Upper lobe of left lung (tissue), 6 donors: ENCODE measurements at regions not wholly inside any gene's neighbourhood (a gene's known extent, or its start where the extent isn't known, plus 50 kb on each side); places are given as distances from the start of the nearest gene placed in this dataset.

Experiments
- ATAC-seq, 2 donors: fragments of 200-7000 bp; cut with Tn5 transposase; one replicate each; pipeline ENCODE4 v1.9.1; 2022; ENCODE audit warnings: mild to moderate bottlenecking in 2 of 2, moderate library complexity in 2 of 2; ENCODE audit not compliant: low FRiP score in 2 of 2
- DNase-seq, 2 donors: peaks; one replicate each; pipeline ENCODE4 v3.0.0-alpha.2; 2019 to 2020
- H3K27ac ChIP-seq, 4 donors: fragments of 200-600 bp; sonication (generic); one replicate each; pipeline ENCODE4 v1.5.1; 2016 to 2019
- H3K27me3 ChIP-seq, 4 donors: fragments of 200-600 bp; sonication (generic); one replicate each; pipeline ENCODE4 v1.5.1; 2017 to 2019
- H3K36me3 ChIP-seq, 4 donors: fragments of 200-600 bp; sonication (generic); one replicate each; pipeline ENCODE4 v1.5.1; 2016 to 2019
- H3K4me1 ChIP-seq, 4 donors: fragments of 200-600 bp; sonication (generic); one replicate each; pipeline ENCODE4 v1.5.1; 2018 to 2019
- H3K4me3 ChIP-seq, 4 donors: fragments of 200-600 bp; sonication (generic); one replicate each; pipeline ENCODE4 v1.5.1; 2017 to 2019; ENCODE audit warnings: mild to moderate bottlenecking in 2 of 4, moderate library complexity in 1 of 4
- H3K9me3 ChIP-seq, 4 donors: fragments of 200-600 bp; sonication (generic); one replicate each; pipeline ENCODE4 v1.5.1; 2018 to 2019
- CTCF ChIP-seq, 6 experiments: fragments of 450-650 bp in 4 of 6; fragments of 200-600 bp in 2 of 6; sonication (generic) in 2 of 6; IDR thresholded peaks; one replicate each; pipeline ENCODE4 v1.5.1; 2016 to 2019; ENCODE audit warnings: antibody characterized with exemption in 6 of 6
- EP300 ChIP-seq, 4 donors: sonication (generic); formaldehyde crosslinking; IDR thresholded peaks; one replicate each; pipeline ENCODE4 v1.5.1; 2017; ENCODE audit warnings: antibody characterized with exemption in 4 of 4, control low read depth in 2 of 4
- POLR2A ChIP-seq, 4 donors: fragments of 450-650 bp; IDR thresholded peaks; one replicate each; pipeline ENCODE4 v1.5.1; 2016 to 2017; ENCODE audit warnings: antibody characterized with exemption in 4 of 4, mild to moderate bottlenecking in 2 of 4
- POLR2AphosphoS5 ChIP-seq, 2 donors: sonication (generic); formaldehyde crosslinking; IDR thresholded peaks; one replicate each; pipeline ENCODE4 v1.5.1; 2017; ENCODE audit warnings: antibody characterized with exemption in 2 of 2
- WGBS, 2 donors: methylation state at CpG; one replicate each; pipeline ENCODE4 v1.1.5; 2017 to 2018; 5-methylcytosine and 5-hydroxymethylcytosine counted together
- donor health status: DM: no; HTN: no; CAD: no; lungs with moderate emphysema.
- donor health status: DM: no; HTN: yes; CAD: no; lungs with severe emphysema.

GRCh38 chr15:69810431-69811354 lies 287.0 kb downstream of the TLE3 start:
- peaks cover 0 to 4% (median 0%) of the 10 kb centered on the region in 4 donors for H3K4me1 ChIP-seq
- no peak for TF ChIP-seq EP300 (IDR thresholded peaks at IDR 0.05)
- TF ChIP-seq POLR2A (IDR thresholded peaks at IDR 0.05): no peak
- TF ChIP-seq POLR2AphosphoS5 (IDR thresholded peaks at IDR 0.05): no peak
- TF ChIP-seq CTCF (IDR thresholded peaks at IDR 0.05): no peak
- ATAC-seq (no peak), DNase-seq (no peak)
- H3K4me3 ChIP-seq: no peak overlapping the region
- H3K27me3 ChIP-seq: no peaks in the 10 kb centered on the region
- H3K9me3 ChIP-seq: no peaks in the 10 kb centered on the region
- 78 to 80% methylated on average over 14 of the region's 14 CpGs for WGBS, 2 donors
- no peaks in the 10 kb centered on the region for H3K36me3 ChIP-seq
- no peak overlapping the region for H3K27ac ChIP-seq

GRCh38 chr15:69812861-69813261 lies 284.9 kb downstream of the TLE3 start:
- H3K4me1 ChIP-seq: peaks cover 0 to 3% (median 0%) of the 10 kb centered on the region in 4 donors
- no peaks in the 10 kb centered on the region for H3K9me3 ChIP-seq
- DNase-seq (no peak), ATAC-seq (no peak)
- H3K4me3 ChIP-seq: no peak overlapping the region
- H3K27ac ChIP-seq: no peak overlapping the region
- WGBS, 2 donors: 61 to 72% methylated on average over 19 of the region's 20 CpGs
- no peaks in the 10 kb centered on the region for H3K27me3 ChIP-seq
- H3K36me3 ChIP-seq: no peaks in the 10 kb centered on the region
- TF ChIP-seq CTCF (IDR thresholded peaks at IDR 0.05) (no peak), POLR2AphosphoS5 (IDR thresholded peaks at IDR 0.05) (no peak), POLR2A (IDR thresholded peaks at IDR 0.05) (no peak), EP300 (IDR thresholded peaks at IDR 0.05) (no peak)

- Histone ChIP-seq H3K27me3 (no peaks in the 10 kb centered on the region), H3K4me1 (no peaks in the 10 kb centered on the region), H3K36me3 (no peaks in the 10 kb centered on the region), H3K27ac (no peak overlapping the region), H3K4me3 (no peak overlapping the region), H3K9me3 (no peaks in the 10 kb centered on the region)
- WGBS, 2 donors: 68 to 78% methylated on average over 6 to 7 of the region's 7 CpGs
- no peak for ATAC-seq
- DNase-seq: no peak
- no peak for TF ChIP-seq POLR2AphosphoS5 (IDR thresholded peaks at IDR 0.05)
- TF ChIP-seq CTCF (IDR thresholded peaks at IDR 0.05): no peak
- no peak for TF ChIP-seq POLR2A (IDR thresholded peaks at IDR 0.05)
- TF ChIP-seq EP300 (IDR thresholded peaks at IDR 0.05): no peak
These were observed 283.8 kb downstream of the TLE3 start for GRCh38 chr15:69813881-69814280.

- ATAC-seq (no peak), DNase-seq (no peak)
- H3K4me1 ChIP-seq: no peaks in the 10 kb centered on the region
- 78 to 94% methylated on average over 7 to 9 of the region's 9 CpGs for WGBS, 2 donors
- H3K4me3 ChIP-seq: no peak overlapping the region
- H3K9me3 ChIP-seq: no peaks in the 10 kb centered on the region
- no peaks in the 10 kb centered on the region for H3K27me3 ChIP-seq
- H3K27ac ChIP-seq: no peak overlapping the region
- H3K36me3 ChIP-seq: no peaks in the 10 kb centered on the region
- no peak for TF ChIP-seq EP300 (IDR thresholded peaks at IDR 0.05)
- TF ChIP-seq POLR2A (IDR thresholded peaks at IDR 0.05): no peak
- TF ChIP-seq CTCF (IDR thresholded peaks at IDR 0.05): no peak
- TF ChIP-seq POLR2AphosphoS5 (IDR thresholded peaks at IDR 0.05): no peak
These were observed 282.8 kb downstream of the TLE3 start for GRCh38 chr15:69814932-69815331.

- H3K4me3 ChIP-seq: no peak overlapping the region
- H3K4me1 ChIP-seq: no peaks in the 10 kb centered on the region
- WGBS, 2 donors: 77 to 92% methylated on average over 2 of the region's 2 CpGs
- no peak overlapping the region for H3K27ac ChIP-seq
- no peak for TF ChIP-seq POLR2A (IDR thresholded peaks at IDR 0.05)
- H3K9me3 ChIP-seq: no peaks in the 10 kb centered on the region
- DNase-seq (no peak), ATAC-seq (no peak)
- no peaks in the 10 kb centered on the region for H3K27me3 ChIP-seq
- no peaks in the 10 kb centered on the region for H3K36me3 ChIP-seq
These were observed 281.9 kb downstream of the TLE3 start for GRCh38 chr15:69815793-69816192.
